Astrocyte of the spinal cord (primary cell): ENCODE measurements at regions not wholly inside any gene's neighbourhood (a gene's known extent, or its start where the extent isn't known, plus 50 kb on each side); places are given as distances from the start of the nearest gene placed in this dataset.

Experiments
- DNase-seq: peaks from one replicate; pipeline ENCODE4 v3.0.0; 2011; ENCODE audit warnings: low read depth, low spot score
- H3K4me3 ChIP-seq: 2 replicates; pipeline ENCODE4 v1.5.1; 2011; ENCODE audit warnings: low read depth, mild to moderate bottlenecking, low read length, moderate library complexity
- CTCF ChIP-seq: IDR thresholded peaks from 2 replicates; pipeline ENCODE4 v1.5.1; 2012; ENCODE audit warnings: low read depth, mild to moderate bottlenecking, low read length, inconsistent platforms
- in situ Hi-C: cut with HindIII; loops from 2 replicates; pipeline ENCODE4 v1.10.0; 2017; ENCODE audit warnings: low sequenced_read_pairs

GRCh38 chr3:43215663-43216275 lies 70.6 kb upstream of the SNRK start:
- TF ChIP-seq CTCF = no peak
- in situ Hi-C loops = no loop called here
- H3K4me3 ChIP-seq = no peak overlapping the region
- DNase-seq = no peak

GRCh38 chr3:43215138-43215537 lies 71.2 kb upstream of the SNRK start:
- no peak for DNase-seq
- no peak overlapping the region for H3K4me3 ChIP-seq
- in situ Hi-C loops = no loop called here
- no peak for TF ChIP-seq CTCF

- H3K4me3 ChIP-seq = no peak overlapping the region
- in situ Hi-C loops = no loop called here
- no peak for TF ChIP-seq CTCF
- DNase-seq = no peak
These were observed 71.7 kb upstream of the SNRK start for GRCh38 chr3:43214616-43215015.

GRCh38 chr3:43213631-43214030 lies 72.7 kb upstream of the SNRK start:
- no peak for DNase-seq
- no peak overlapping the region for H3K4me3 ChIP-seq
- in situ Hi-C loops = no loop called here
- TF ChIP-seq CTCF = no peak

DNA sequence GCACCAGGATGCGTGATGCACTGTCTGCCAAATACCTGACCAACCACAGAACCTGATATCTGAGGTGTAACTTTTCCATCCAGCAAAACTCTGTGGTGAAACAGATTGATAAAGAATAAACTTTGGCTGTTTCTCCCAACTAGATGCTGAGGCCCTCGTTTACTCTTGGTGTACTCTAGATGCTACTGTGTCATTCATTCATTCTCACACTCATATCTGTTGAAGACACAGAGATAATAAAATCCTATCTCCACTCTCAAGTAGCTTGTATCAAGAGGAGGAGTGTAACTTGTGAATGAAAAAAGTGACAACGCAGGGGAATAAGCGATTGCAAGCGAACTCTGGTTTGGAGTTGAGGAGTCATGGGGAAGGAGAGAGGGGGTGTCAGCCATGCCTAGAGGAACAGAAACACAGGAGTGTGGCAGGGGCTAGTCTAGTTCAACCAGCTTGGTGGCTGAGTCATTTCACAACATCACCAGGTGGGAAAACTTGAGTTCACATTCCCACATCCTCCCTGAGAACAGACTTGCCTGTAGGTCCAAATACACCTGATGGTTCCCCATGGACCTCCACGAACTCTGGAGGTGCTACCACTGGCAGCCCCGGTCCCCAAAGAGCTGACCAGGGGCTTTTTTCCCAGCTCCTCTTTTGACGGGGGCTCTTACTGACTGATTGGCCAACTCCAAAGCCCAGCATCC lies 73.3 kb upstream of the SNRK start:
- no peak for TF ChIP-seq CTCF
- no peak overlapping the region for H3K4me3 ChIP-seq
- no peak for DNase-seq
- in situ Hi-C loops = no loop called here

GRCh38 chr3:43211681-43212080 lies 74.7 kb upstream of the SNRK start:
- in situ Hi-C loops = no loop called here
- DNase-seq = no peak
- H3K4me3 ChIP-seq = no peak overlapping the region
- no peak for TF ChIP-seq CTCF
